GM12873 (cell line): ENCODE measurements at regions not wholly inside any gene's neighbourhood (a gene's known extent, or its start where the extent isn't known, plus 50 kb on each side); places are given as distances from the start of the nearest gene placed in this dataset.

Experiments
- TF ChIP-seq, protein P1 (sequence below): IDR thresholded peaks from 2 replicates; pipeline ENCODE4 v1.5.1; 2012; ENCODE audit warnings: low read depth, mild to moderate bottlenecking, moderate library complexity, low read length, control low read depth; ENCODE audit not compliant: insufficient read depth; ENCODE audit errors: missing control alignments

DNA sequence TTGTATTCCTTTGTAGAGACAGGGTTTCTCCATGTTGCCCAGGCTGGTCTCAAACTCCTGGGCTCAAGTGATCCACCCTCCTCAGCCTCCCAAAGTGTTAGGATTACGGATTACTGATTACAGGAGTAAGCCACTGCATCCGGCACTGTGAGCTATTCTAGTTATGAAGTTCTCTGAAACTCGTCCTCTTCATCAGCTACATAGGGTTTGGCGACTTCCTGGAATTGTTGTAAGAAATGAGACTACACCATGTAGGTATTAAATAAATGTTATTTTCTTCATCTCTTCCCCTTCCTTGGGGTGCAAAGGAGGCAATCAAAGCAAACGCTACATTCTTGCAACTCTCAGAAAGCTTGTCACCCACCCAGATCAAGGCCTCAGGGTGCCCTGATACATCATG, 131.2 kb upstream of the TIAM1 start:
- TF ChIP-seq, protein P1, sequence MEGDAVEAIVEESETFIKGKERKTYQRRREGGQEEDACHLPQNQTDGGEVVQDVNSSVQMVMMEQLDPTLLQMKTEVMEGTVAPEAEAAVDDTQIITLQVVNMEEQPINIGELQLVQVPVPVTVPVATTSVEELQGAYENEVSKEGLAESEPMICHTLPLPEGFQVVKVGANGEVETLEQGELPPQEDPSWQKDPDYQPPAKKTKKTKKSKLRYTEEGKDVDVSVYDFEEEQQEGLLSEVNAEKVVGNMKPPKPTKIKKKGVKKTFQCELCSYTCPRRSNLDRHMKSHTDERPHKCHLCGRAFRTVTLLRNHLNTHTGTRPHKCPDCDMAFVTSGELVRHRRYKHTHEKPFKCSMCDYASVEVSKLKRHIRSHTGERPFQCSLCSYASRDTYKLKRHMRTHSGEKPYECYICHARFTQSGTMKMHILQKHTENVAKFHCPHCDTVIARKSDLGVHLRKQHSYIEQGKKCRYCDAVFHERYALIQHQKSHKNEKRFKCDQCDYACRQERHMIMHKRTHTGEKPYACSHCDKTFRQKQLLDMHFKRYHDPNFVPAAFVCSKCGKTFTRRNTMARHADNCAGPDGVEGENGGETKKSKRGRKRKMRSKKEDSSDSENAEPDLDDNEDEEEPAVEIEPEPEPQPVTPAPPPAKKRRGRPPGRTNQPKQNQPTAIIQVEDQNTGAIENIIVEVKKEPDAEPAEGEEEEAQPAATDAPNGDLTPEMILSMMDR, result no peak

DNA sequence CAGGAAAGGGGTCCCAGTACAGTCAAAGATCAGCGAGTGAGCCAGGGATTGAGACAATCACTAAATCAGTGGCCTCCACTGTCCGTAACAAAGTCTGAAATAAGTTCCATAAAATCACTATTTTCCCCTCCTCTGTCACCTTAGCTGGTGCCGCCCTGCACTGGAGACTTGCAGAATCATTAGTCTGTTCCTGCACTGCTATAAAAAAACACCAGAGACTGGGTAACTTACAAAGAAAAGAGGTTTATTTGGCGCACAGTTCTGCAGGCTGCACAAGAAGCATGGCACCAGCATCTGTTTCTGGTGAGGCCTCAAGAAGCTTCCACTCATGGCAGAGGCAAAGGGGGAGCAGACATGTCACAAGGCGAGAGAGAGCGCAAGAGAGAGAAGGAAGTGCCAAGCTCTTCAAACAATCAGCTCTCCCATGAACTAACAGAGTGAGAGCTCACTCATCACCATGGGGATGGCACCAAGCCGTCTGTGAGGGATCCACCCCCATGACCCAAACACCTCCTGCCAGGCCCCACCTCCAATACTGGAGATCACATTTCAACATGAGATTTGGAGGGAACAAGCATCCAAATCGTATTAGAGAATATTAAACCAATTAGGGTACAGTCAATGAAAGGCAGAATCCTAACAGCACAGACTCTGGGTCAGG, 129.8 kb upstream of the TIAM1 start:
- TF ChIP-seq, protein P1, result no peak

DNA sequence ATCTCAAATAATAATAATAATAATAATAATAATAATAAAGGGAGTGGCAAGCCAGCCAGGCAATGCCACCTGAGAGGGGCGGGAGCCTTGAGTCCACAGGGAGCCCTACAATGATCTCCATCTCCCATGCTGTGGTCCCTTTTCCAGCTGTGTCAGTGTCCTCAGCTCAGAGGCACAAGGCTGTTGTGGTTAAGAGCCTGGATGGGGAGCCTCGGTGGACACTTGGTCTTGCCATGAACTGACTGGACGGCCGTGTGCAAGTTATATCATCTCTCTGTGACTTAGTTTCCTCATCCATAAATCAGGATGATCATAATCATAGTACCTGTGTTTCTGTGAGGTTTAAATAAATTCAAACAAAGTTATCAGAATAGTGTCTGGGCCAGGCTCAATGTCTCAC, 127.8 kb upstream of the TIAM1 start:
- TF ChIP-seq, protein P1, result no peak

DNA sequence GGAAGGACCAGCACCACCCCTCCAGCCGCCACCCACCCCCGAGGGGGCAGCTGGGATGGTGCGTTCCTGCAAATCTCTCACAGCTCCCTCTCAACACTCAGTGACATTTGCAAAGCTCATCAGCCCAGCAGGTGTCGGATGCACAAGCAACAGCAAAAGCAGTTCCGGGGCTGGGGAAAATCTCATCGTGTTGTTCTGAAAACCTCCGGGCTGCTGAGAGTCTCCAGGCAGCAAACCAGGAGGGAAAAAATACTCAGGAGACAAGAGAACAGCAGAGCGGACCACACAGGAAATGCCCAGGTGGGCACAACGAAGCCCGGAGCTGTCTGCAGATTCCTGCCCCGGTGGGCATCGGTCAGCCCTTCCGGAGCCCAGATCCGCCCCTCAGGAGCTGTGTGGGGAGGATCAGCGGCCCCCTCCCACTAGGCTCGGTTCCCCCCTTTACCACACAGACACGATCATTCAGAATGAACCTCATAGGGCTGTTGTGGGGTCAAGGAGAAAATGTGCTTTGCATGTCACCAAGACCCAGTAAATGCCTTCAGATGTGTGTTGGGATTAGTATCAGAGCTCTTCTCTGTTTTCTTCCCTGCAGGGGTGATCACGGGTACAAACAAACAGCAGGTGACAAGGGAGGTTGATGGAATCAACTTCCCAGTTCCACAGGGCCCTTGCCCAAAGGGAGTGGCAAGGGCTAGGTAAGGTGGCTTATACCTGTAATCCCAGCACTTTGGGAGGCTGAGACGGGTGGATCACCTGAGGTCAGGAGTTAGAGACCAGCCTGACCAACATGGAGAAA, 127.0 kb upstream of the TIAM1 start:
- TF ChIP-seq, protein P1, result no peak

DNA sequence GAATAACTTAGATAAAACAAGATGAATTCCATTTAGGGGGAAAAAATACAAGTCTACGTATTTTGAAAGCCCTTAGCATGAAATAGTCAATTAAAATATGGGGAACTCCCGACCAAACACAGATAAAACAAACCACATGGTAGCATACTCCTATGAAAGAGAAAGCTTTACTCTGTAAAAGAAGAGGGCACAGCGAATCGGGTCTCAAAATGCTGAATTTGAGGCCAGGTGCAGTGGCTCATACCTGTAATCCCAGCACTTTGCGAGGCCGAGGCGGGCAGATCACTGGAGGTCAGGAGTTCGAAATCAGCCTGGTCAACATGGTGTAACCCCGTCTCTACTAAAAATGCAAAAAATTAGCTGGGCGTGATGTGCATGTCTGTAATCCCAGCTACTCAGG, 116.9 kb upstream of the TIAM1 start:
- TF ChIP-seq, protein P1, result no peak

DNA sequence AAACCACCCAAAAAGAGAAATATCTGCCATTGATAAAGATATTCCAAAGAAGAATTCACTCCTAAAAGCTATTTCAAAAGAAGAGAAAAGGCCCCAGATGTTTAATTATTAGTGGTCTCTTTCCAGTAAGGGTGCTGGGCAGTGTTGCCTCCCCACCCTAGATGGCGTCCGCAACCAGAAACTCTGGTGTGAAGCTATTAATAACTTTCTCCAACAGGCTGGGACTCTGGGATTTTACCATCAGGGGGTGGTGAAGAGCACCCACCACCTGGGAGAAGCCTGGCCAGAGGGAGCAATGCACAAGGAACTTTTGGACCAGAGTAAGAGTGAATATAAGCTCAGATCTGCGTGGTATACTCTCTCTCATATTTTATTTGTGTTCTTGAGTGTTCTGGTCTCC, 115.4 kb upstream of the TIAM1 start:
- TF ChIP-seq, protein P1, result no peak

DNA sequence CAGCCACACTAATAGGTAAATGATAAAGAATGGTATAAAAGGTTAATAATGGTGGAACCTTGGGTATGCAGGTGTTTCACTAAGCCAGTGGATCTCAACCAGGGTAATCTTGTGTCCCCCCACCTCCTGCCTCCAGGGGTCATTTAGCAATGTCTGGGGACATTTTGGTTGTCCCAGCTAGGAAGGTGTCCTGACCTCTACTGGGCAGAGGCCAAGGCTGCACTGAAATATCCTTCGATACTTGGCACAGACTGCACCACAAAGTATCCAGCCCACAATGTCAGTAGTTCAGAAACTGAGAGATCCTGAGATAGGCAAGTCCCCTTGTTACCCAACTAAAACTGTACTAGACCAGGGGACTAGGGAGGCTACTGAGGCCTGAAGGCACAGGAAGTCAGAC, 113.6 kb upstream of the TIAM1 start:
- TF ChIP-seq, protein P1, result no peak
